ENCODE measurements at regions not wholly inside any gene's neighbourhood (a gene's known extent, or its start where the extent isn't known, plus 50 kb on each side); places are given as distances from the start of the nearest gene placed in this dataset.

DNA sequence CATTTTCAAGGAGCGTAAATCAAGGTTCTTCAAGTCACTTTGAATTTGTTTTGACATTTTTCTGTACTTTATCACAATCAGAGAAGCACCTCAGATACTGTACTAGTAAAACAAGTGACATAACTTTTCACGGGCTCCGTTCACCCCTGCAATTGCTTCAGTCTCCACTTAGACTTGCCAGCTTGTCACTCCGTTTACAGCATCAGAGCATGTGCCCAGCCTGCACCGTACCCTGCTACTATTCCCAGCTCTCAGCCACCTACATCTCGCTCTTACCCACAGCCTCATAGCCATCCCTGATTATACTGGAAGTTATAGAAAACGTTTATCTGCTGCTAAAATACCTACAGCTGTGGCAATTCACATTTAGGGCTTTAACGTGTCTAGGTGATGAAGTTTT is 135.3 kb upstream of the TENM3 start:
- no peak overlapping the region for H3K9ac ChIP-seq (ENCODE audit: low read depth, low read length)
- no peaks in the 10 kb centered on the region for H3K36me3 ChIP-seq (ENCODE audit: insufficient read depth, low read length)
- no peaks in the 10 kb centered on the region for H3K4me1 ChIP-seq (ENCODE audit: insufficient read depth, low read length)
- no peaks in the 10 kb centered on the region for H3K9me3 ChIP-seq (ENCODE audit: control insufficient read depth, insufficient read depth, low read length)

DNA sequence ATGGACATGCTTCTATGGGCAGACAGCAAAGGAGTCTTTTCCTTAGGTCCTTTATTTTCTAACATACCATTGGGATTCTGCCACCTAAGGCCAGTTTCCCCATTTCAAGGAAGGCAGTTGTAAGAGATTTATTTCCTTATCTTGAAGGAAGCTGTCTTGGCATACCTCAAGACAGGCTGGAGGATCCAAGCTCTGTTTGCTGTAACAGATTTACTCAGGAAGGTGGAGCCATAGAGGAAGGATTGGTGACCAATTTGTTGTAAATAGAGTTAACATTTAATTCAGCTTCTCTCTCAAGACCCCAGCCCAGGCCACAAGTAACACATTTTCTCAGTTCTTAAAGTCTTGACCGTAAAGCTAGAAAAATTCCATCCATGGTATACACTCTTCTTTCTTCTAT is 131.6 kb upstream of the TENM3 start:
- H3K9me3 ChIP-seq (ENCODE audit: control insufficient read depth, insufficient read depth, low read length) = no peaks in the 10 kb centered on the region

DNA sequence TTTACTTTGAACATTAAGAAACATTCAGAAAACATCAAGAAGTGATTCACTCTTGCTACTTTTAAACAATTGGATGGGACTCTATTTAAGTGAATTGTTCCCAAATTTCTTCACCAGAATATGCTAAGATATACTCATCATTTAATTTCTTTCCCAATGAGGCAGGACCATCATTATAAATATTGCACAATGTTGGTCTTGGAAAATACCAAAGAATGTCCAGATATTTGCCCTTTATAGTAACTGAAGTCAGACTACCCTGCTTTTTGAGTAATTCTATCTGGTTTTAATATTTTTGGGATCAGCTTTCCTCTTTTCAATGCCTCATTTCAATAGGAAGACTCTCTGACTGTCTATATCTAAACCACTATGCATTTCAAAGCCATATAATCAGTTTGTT is 129.4 kb upstream of the TENM3 start:
- no peaks in the 10 kb centered on the region for H3K36me3 ChIP-seq (ENCODE audit: insufficient read depth, low read length)
- no peak overlapping the region for H3K9ac ChIP-seq (ENCODE audit: low read depth, low read length)
- H3K4me1 ChIP-seq (ENCODE audit: insufficient read depth, low read length) = no peaks in the 10 kb centered on the region
- H3K9me3 ChIP-seq (ENCODE audit: control insufficient read depth, insufficient read depth, low read length) = 0 out of 2 replicates have a peak, but pooled peaks cover 3% of the 10 kb centered on the region

More for the DNA sequence above, 131.6 kb upstream of the TENM3 start:
- no peak overlapping the region for H3K9ac ChIP-seq (ENCODE audit: low read depth, low read length)
- no peaks in the 10 kb centered on the region for H3K36me3 ChIP-seq (ENCODE audit: insufficient read depth, low read length)
- H3K4me1 ChIP-seq (ENCODE audit: insufficient read depth, low read length) = no peaks in the 10 kb centered on the region

DNA sequence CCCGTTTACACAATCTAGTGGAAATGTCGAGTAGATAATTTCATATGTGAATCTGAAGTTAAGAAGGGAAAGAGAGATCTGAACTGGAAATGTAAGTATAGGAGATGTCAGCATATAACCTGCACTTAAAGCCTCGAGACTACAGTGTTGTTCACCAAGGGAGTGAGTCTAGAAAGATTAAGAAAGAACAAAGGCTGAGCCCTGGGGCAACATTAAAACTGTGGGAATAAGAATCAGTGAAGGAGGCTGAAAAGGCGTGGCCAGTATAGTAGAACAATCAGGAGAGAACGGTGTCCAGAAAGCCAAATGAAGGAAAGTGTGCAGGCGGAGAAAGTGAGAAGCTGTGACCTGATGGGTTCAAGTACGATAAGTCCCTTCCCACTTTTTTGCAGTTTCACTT is 118.8 kb upstream of the TENM3 start:
- H3K9me3 ChIP-seq (ENCODE audit: control insufficient read depth, insufficient read depth, low read length) = peaks cover 4% of the 10 kb centered on the region; the same call in 1 of the 2 replicates

DNA sequence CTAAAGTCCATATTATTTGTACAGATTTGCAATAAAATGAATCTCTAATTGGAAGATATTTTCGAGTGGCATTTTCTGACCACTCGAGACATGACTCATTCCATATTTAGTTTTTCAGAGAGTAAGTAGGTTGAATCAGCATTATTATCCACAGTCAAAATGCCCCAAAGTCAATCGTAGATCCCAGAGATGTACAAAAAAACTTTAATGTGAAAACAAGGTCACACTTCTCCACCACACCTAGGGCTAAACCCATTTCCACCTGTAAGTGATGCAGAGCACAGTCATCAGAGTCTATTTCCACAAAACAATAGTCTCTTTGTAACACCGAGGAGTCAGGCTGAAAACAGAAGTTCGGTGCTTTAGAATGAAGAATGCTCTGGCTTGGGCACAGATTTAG is 117.1 kb upstream of the TENM3 start:
- Histone ChIP-seq H3K36me3 (ENCODE audit: insufficient read depth, low read length) (no peaks in the 10 kb centered on the region), H3K9me3 (ENCODE audit: control insufficient read depth, insufficient read depth, low read length) (peaks cover 4% of the 10 kb centered on the region; the same call in 1 of the 2 replicates), H3K4me1 (ENCODE audit: insufficient read depth, low read length) (peaks cover 4% of the 10 kb centered on the region; the same call in 1 of the 2 replicates), H3K9ac (ENCODE audit: low read depth, low read length) (no peak overlapping the region)

More for the DNA sequence above, 118.8 kb upstream of the TENM3 start:
- no peaks in the 10 kb centered on the region for H3K36me3 ChIP-seq (ENCODE audit: insufficient read depth, low read length)
- H3K9ac ChIP-seq (ENCODE audit: low read depth, low read length) = no peak overlapping the region
- H3K4me1 ChIP-seq (ENCODE audit: insufficient read depth, low read length) = peaks cover 4% of the 10 kb centered on the region; the same call in 1 of the 2 replicates

DNA sequence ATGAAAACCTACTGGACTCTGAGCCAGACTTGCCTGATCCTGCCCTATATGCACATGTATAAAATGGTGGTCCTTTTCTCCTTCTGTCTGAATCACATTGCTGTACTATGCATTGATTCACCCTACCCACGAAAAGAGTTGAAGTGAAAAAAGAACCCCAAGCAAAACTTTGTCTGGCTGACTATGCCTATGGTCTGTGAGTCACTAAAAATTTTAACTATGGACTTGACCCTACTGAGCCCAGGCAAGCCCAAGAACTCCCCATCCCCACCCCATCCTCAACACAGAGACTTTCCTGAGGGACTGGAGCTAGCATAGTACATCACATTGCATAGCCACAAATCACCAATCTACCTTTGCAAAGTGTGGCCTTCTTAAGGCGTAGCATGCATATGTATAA is 116.6 kb upstream of the TENM3 start:
- Histone ChIP-seq H3K36me3 (ENCODE audit: insufficient read depth, low read length) (no peaks in the 10 kb centered on the region), H3K9me3 (ENCODE audit: control insufficient read depth, insufficient read depth, low read length) (peaks cover 4% of the 10 kb centered on the region; the same call in 1 of the 2 replicates), H3K4me1 (ENCODE audit: insufficient read depth, low read length) (peaks cover 4% of the 10 kb centered on the region; the same call in 1 of the 2 replicates), H3K9ac (ENCODE audit: low read depth, low read length) (no peak overlapping the region)

DNA sequence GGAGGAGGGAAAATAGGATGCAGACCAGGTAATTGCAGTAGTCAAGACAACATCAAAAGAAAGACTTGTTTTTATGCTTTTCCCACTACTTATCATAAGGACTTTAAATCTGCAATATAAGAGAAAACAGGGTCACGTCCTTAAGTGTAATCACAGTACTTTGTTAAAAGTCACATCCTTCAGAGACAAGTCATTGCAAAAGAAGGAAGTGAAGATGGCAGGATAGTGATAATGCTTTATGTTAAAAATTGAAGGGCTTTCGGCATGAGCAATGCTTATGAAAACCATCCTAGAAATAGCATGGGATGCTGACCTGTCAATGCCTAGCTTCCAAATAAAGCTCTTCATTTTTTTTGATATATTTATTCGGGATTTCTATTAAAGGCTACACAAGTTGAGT is 110.2 kb upstream of the TENM3 start:
- Histone ChIP-seq H3K9ac (ENCODE audit: low read depth, low read length) (no peak overlapping the region), H3K36me3 (ENCODE audit: insufficient read depth, low read length) (no peaks in the 10 kb centered on the region), H3K9me3 (ENCODE audit: control insufficient read depth, insufficient read depth, low read length) (no peaks in the 10 kb centered on the region), H3K4me1 (ENCODE audit: insufficient read depth, low read length) (peaks cover 18% of the 10 kb centered on the region)

DNA sequence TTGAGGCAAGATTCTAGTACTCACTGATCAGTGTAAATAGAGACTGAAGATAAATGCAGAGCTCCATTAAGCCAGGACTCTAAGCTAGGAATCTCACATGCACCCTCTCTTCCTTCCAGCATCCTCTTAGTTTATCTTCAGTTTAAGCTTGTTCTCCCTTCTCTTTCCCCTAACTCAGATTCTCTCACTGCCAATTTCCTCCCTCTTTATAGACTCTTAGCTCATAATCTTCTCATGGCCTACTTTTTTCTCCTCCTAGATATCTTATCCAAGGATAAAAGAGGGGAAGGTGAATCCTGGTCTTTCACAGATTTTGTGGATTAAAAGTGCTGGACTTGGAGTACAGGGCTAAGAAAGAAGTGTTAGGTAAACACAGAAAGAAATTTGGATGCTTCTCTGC is 108.9 kb upstream of the TENM3 start:
- H3K36me3 ChIP-seq (ENCODE audit: insufficient read depth, low read length) = no peaks in the 10 kb centered on the region
- no peaks in the 10 kb centered on the region for H3K9me3 ChIP-seq (ENCODE audit: control insufficient read depth, insufficient read depth, low read length)
- H3K4me1 ChIP-seq (ENCODE audit: insufficient read depth, low read length) = peaks cover 28% of the 10 kb centered on the region
- no peak overlapping the region for H3K9ac ChIP-seq (ENCODE audit: low read depth, low read length)

DNA sequence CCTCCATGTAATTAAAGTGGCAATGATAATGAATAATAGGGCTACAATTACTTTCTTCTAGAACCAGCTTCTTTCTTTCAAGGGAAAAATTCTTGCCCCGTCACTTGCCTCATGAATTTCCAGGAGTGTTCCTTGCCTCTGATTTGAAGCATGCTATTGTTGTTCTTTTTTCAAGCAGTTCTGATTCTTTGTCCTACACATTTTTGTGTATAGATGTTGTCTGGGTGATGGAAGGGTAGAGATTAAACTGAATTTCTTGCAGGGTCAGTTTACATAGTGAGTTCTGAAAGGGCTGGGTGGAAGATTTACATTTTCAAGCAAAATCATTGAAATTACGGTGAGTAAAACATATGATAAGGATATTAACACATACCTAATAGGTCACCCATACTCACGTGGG is 107.0 kb upstream of the TENM3 start:
- Histone ChIP-seq H3K9ac (ENCODE audit: low read depth, low read length) (no peak overlapping the region), H3K4me1 (ENCODE audit: insufficient read depth, low read length) (peaks cover 32% of the 10 kb centered on the region), H3K36me3 (ENCODE audit: insufficient read depth, low read length) (no peaks in the 10 kb centered on the region), H3K9me3 (ENCODE audit: control insufficient read depth, insufficient read depth, low read length) (no peaks in the 10 kb centered on the region)

DNA sequence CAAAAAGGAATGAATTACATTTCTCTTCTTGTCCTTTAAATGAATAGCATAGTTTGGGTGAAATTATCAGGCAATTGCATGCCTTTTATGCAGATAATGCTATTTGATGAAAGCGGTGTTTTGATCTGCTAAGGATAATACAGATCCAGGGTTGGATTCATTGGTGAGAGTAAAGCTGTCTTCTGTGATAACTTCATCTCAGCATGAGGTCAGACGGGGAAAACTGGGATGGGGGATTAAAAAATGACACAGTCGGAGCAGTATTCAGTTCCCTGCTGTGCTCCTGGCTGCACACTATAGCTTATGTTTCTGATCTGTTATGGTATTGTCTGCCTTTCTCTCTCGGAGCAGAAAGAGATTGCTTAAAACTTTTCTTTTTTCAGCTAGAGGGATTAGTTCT is 105.9 kb upstream of the TENM3 start:
- peaks cover 37% of the 10 kb centered on the region for H3K4me1 ChIP-seq (ENCODE audit: insufficient read depth, low read length)
- no peaks in the 10 kb centered on the region for H3K9me3 ChIP-seq (ENCODE audit: control insufficient read depth, insufficient read depth, low read length)
- no peak overlapping the region for H3K9ac ChIP-seq (ENCODE audit: low read depth, low read length)
- no peaks in the 10 kb centered on the region for H3K36me3 ChIP-seq (ENCODE audit: insufficient read depth, low read length)

DNA sequence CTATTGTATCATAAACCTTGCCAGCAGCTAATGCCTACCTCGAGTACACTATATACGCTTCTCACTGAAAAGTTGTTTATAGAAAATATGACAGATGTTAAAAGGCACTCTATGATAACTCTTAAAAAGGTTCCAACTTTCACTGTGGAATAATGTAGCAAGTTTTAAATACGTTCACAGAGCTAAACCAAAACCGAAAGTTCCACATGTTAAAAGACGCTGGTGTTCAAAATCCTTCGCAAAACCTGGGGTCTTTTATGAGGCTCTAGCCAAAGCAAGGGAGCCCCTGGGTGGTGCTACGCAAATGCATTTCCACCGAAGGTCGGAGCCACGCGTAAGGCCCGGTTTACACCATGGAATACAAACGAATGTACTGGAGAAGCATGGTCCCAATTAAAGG is 103.7 kb upstream of the TENM3 start:
- Histone ChIP-seq H3K4me1 (ENCODE audit: insufficient read depth, low read length) (peaks cover 37% of the 10 kb centered on the region), H3K36me3 (ENCODE audit: insufficient read depth, low read length) (no peaks in the 10 kb centered on the region), H3K9me3 (ENCODE audit: control insufficient read depth, insufficient read depth, low read length) (no peaks in the 10 kb centered on the region), H3K9ac (ENCODE audit: low read depth, low read length) (no peak overlapping the region)

DNA sequence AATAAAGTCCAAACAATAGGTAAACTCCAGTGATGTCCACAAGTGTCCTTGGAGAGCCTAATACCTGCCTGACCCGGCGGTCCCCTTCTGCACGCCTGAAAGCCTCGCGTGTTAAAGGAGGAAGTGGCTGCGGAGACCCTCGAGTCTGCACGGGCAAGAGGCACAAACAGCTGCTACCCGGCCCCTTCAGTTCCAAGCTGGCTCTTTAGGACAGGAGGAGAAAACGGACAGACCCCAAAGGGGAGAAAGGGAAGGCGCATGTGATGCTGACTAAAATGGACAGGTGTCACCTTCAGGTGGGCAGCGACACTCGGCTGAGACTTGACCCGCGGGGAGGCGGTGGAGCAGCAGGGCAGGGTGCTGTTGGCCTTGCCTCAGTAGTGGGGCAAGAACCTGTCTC is 102.7 kb upstream of the TENM3 start:
- H3K4me1 ChIP-seq (ENCODE audit: insufficient read depth, low read length) = peaks cover 37% of the 10 kb centered on the region
- H3K36me3 ChIP-seq (ENCODE audit: insufficient read depth, low read length) = no peaks in the 10 kb centered on the region
- no peaks in the 10 kb centered on the region for H3K9me3 ChIP-seq (ENCODE audit: control insufficient read depth, insufficient read depth, low read length)
- no peak overlapping the region; the same call in 1 of the 2 replicates for H3K9ac ChIP-seq (ENCODE audit: low read depth, low read length)

DNA sequence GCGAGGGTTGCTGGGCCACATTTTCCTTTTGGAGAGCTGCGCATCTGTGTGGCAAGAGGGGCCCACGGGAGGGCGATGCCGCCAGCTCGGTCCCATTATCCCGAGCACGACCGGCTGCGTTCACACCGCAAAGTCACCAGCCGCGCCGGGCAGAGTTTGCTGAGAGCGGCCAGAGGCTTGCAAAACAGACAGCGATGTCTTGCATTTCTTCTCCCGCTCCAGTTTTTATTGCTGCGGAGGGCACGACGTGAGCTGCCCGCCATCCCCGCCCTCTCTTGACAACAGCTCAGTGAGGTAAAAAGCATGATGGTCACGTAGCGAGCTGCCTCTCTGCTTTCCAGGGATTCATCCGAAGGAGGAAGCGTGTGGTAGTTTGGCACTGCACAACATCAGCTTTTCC is 102.1 kb upstream of the TENM3 start:
- Histone ChIP-seq H3K9me3 (ENCODE audit: control insufficient read depth, insufficient read depth, low read length) (no peaks in the 10 kb centered on the region), H3K36me3 (ENCODE audit: insufficient read depth, low read length) (no peaks in the 10 kb centered on the region)

DNA sequence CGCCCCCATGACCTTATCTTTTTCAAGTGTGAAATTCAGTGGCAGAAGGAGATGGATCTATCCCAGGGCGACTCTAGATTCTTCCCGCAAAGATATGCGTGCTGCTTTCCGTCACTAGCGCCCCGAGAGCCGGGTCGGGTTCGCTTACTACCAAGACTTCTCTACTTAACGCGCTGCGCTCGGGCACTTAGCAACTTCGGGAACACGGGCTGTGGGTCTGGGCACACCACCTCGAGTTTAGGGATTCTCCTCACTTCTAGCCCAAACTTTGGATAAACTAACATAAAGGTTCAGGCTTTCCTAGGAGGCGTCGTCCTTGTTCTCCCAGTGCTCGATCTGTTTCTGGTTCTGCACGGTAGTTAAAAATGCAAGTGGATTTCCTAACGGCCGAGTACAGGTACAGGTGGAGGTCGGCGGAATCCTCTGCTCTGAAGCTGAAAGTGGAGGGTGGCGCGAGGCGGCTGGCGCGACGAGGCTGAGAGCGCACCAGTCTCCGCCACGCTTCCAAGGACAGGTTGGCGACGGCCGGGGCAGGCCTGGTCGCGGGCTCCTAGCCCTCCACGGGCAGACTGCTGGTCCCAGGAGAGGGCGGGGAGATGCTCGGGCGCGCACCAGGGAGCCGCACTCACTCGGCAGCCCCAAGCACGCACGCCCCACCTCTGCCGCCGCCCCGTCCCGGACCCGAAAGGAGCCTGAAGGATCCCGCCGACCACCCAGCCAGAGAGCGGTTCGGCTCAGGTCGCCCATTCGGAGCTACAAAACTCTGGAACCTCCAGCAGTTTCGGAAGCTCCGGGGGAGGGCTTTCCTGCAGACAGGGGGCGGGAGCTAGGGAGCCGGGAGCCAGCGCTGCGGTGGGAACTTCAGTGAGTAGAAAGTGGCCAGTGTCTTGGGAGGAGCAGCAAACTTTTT is 100.8 kb upstream of the TENM3 start:
- no peaks in the 10 kb centered on the region for H3K9me3 ChIP-seq (ENCODE audit: control insufficient read depth, insufficient read depth, low read length)
- peak overlapping the region; percentile 87 for H3K9ac ChIP-seq (ENCODE audit: low read depth, low read length)
- H3K4me1 ChIP-seq (ENCODE audit: insufficient read depth, low read length) = peaks cover 32% of the 10 kb centered on the region
- H3K36me3 ChIP-seq (ENCODE audit: insufficient read depth, low read length) = no peaks in the 10 kb centered on the region

More for the DNA sequence above, 102.1 kb upstream of the TENM3 start:
- peak overlapping the region; percentile 87; the same call in 1 of the 2 replicates for H3K9ac ChIP-seq (ENCODE audit: low read depth, low read length)
- peaks cover 38% of the 10 kb centered on the region for H3K4me1 ChIP-seq (ENCODE audit: insufficient read depth, low read length)
